DND-41 (cell line): ENCODE measurements at regions not wholly inside any gene's neighbourhood (a gene's known extent, or its start where the extent isn't known, plus 50 kb on each side); places are given as distances from the start of the nearest gene placed in this dataset.

Experiments
- EZH2 ChIP-seq: IDR thresholded peaks from 3 replicates; pipeline ENCODE4 v1.6.1; 2012; ENCODE audit warnings: borderline replicate concordance, low read depth, mild to moderate bottlenecking, moderate library complexity, low read length, inconsistent platforms; ENCODE audit not compliant: severe bottlenecking
- TF ChIP-seq, protein P1 (sequence below): IDR thresholded peaks from 2 replicates; pipeline ENCODE4 v1.5.1; 2012; ENCODE audit warnings: borderline replicate concordance, low read length, moderate library complexity, mild to moderate bottlenecking; ENCODE audit not compliant: poor library complexity, severe bottlenecking; ENCODE audit errors: extremely low read depth

DNA sequence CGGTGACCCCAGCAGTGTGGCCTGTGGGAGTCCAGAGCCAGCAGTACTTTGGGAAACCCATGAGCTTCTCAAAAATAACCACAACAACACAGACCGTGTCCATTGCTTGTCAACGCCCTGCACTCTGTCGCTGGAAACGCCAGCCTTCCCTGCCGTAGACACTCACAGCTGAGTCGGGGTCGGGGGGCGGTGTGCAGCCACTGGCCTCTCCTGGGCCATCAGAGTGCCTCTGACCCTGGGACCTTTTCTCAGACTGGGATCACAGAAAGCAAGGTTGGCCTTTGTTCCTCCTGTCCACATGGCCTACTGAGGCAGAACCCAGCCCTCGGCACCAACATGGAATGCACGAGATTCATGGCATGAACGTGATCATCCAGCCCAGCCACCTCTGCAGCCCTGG is 95.7 kb downstream of the TUBA3C start:
- TF ChIP-seq, protein P1, sequence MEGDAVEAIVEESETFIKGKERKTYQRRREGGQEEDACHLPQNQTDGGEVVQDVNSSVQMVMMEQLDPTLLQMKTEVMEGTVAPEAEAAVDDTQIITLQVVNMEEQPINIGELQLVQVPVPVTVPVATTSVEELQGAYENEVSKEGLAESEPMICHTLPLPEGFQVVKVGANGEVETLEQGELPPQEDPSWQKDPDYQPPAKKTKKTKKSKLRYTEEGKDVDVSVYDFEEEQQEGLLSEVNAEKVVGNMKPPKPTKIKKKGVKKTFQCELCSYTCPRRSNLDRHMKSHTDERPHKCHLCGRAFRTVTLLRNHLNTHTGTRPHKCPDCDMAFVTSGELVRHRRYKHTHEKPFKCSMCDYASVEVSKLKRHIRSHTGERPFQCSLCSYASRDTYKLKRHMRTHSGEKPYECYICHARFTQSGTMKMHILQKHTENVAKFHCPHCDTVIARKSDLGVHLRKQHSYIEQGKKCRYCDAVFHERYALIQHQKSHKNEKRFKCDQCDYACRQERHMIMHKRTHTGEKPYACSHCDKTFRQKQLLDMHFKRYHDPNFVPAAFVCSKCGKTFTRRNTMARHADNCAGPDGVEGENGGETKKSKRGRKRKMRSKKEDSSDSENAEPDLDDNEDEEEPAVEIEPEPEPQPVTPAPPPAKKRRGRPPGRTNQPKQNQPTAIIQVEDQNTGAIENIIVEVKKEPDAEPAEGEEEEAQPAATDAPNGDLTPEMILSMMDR = no peak
- TF ChIP-seq EZH2 = no peak
